HG03060 (cell line): ENCODE measurements at regions not wholly inside any gene's neighbourhood (a gene's known extent, or its start where the extent isn't known, plus 50 kb on each side); places are given as distances from the start of the nearest gene placed in this dataset.
A peak's percentile ranks its signal among the peaks of the same experiment; 100 is the strongest.
"Not testable (repeated sequence)": the region's sequence is repeated elsewhere in the genome, so short reads cannot be mapped to it uniquely, and the experiment has no call there.

Source experiments
- ATAC-seq: cut with Tn5 transposase; IDR thresholded peaks from one replicate; pipeline ENCODE4 v1.9.1; 2021; ENCODE audit warnings: low read depth, moderate number of reproducible peaks; ENCODE audit not compliant: unreplicated experiment

DNA sequence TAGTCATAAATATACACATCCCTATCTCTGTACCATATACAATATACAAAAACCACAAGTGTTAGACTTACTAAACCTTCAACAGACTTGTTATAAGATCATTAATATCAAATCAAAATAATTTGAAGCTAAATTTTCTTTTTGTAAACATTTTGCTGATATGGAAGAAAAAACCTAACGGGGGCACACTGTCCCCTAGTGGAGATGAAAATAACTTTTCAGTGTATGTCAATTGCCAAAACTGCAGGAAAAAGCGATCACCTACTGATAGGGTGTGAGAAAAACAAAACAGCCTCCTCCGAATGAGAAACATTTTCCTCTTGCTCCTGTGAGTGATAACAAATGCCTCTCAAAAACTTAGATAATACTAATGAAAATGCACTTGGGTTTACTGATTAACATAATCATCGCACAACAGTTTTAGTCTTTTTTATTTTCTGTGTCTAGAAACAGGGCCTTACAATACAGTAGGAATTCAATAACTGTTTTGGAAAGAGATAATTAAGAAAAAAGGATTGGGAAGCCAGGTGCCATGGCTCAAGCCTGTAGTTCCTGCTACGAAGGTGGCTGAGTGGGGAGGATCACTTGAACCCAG is 322.7 kb downstream of the CRPPA start:
- no peak for ATAC-seq

DNA sequence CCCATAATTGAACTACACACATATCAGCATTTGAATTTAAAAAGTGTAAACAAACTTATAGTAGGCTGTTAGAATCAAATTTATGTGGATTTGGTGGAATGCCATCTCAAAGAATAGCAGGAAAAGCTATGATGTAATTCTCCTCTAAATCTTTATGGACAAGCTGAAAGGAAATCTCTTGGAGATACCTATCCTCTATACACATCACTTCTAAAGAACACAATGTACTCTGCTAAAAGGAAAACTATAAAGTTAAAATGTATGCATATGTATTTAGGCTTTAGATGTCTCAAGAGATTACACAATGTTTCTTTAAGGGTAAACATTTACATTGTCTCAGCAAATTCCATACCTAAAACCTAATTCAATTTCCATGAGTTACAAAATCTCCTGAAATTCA is 323.3 kb downstream of the CRPPA start:
- ATAC-seq = no peak

DNA sequence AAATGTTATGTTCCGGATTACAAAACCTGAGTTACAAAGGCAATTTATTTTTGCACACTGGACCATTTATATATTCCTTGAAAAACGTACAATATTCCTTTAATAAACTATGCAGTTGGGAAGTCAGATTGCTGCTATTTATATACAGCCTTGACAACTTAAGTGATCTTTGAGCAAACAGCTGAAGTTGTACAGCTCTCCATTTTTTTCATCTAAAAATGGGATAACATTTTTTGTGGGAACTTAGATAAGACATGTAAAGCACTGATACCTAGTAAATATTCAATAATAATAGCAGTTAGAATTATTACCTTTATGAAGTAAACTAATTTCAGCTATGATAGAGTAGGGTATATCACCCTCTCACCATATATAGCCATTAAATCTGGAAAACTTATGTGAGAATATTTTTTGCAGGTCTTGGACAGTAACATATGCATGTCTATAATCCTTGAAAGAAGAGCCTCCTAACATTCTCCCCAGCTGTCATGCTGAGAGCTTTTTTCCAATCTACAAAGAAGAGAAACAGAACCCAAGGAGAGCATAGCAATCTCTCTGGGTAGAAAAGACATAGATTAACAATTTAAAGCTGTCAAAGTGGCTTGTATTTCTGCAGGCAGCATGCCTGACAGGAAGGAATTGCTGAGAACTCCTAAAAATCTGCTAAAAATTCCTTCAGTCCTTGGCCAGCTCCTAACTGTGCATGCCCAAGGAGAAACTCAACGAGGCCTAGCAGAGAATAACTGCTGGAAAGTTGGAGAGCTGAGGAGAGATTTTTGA is 326.0 kb downstream of the CRPPA start:
- ATAC-seq = no peak

GRCh38 chr7:16094651-16095050 is 326.7 kb downstream of the CRPPA start:
- ATAC-seq = no peak

GRCh38 chr7:16092711-16093110 is 328.6 kb downstream of the CRPPA start:
- no peak for ATAC-seq

DNA sequence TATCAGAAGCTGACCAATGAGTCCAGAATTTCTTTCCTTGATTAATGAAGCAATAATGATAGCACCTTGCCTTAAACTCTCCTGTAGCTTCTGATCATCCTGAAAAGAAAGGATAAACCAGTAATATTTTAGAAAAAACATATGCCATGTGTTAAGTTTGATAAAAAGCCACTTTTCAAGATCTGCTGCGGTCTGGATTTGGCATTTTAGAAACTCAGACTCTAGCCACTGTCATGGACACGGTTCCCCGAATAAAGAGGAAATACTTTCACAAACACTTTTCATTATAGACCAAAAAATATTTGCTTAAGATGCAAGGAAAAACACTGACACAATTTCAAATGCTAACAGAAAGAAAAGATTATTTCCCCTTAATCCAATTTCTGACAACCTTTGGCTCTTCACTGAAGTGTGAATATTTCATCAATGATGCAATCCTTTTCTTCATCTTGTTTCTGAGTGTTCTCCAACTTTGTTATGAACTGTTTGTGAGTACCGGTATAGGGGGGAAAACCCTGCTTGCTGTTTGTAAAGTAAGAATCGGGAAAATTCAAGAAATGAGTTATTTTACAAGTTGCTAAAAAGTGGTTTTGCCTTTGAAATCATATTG is 329.5 kb downstream of the CRPPA start:
- ATAC-seq = no peak

- ATAC-seq = no peak
Measured at GRCh38 chr7:16089801-16090200, 331.5 kb downstream of the CRPPA start.

GRCh38 chr7:16089191-16089590 is 332.1 kb downstream of the CRPPA start:
- no peak for ATAC-seq

DNA sequence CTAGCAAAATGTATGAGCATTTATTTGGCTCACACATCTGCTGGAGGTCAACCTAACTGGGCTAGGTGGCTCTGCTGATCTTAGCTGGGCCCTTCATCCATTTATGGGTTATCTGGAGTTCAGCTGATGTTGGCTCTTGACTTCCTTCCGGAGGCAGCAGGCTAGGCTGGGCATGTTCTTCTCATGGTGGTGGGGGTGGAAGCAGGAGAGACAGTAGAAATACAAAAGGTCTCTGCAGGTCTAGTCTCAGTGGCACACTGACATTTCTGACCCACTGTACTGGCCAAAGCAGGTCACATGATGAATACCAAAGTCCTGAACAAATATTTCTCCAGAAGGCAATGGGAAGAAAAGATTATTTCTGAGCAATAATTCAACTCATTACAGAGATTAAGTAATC is 334.6 kb downstream of the CRPPA start:
- ATAC-seq = no peak

- ATAC-seq = not testable (repeated sequence)
Measured at GRCh38 chr7:16085780-16086179, 335.6 kb downstream of the CRPPA start.

GRCh38 chr7:16084875-16085274 is 336.5 kb downstream of the CRPPA start:
- no peak for ATAC-seq

DNA sequence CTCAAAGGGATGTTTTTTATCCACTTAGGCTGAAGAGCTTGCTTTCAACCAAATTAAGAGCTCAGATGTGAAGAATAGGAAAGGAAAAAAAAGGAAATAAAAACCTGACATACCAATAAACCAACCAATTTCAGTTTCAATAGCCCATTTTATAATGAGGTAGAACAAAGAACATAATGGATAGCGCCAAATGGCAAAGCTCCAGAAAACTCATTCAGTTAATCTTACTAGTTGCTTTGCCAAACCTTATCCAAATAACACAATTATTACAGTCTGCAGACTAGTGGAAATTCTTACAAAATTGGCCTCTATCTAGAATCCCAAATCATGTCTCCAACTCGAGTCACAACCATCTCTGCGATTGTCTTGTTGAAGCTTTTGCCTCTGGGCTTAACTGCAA is 337.0 kb downstream of the CRPPA start:
- no peak for ATAC-seq

- ATAC-seq = no peak
Measured at GRCh38 chr7:16083931-16084330, 337.4 kb downstream of the CRPPA start.

GRCh38 chr7:16080131-16080530 is 341.2 kb downstream of the CRPPA start:
- no peak for ATAC-seq

- no peak for ATAC-seq
Measured at GRCh38 chr7:16079723-16080122, 341.6 kb downstream of the CRPPA start.

DNA sequence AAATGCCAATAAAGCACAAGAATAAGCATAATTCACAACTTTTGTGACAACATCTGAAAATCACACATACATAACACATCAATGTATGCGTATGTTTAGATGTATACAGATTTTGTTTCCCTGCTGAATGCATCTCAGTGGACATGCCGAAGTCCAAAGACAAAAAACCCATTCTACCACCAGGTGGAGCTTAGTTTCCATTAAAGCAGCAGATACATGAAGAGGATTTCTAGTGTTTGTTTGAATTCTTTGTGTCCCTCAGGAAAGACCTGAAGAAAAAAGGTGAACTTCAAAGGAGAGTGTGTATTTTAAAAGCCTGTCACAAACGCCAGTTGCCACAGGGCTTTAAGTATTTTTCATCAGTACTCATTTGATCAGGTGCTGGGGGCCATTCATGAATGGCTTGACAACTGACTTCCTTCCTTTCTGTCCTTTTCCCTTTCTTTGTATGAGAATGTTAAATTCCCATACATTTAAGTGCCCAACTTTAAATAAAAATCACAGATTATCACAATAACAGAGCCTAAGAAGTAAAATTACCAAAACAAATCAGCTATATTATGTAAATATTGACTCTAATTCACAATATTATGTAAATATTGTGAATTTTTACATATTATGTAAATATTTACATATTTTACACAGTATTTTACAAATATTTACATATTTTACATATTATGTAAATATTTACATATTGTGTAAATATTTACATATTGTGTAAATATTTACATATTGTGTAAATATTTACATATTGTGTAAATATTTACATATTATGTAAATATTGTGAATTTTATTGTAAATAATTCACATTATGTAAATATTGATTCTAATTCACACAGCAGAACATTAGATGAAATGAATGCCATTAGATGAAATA is 343.0 kb downstream of the CRPPA start:
- ATAC-seq = peak; percentile 55

- ATAC-seq = peak; percentile 53
Measured at GRCh38 chr7:16071246-16071857, 350.0 kb downstream of the CRPPA start.

DNA sequence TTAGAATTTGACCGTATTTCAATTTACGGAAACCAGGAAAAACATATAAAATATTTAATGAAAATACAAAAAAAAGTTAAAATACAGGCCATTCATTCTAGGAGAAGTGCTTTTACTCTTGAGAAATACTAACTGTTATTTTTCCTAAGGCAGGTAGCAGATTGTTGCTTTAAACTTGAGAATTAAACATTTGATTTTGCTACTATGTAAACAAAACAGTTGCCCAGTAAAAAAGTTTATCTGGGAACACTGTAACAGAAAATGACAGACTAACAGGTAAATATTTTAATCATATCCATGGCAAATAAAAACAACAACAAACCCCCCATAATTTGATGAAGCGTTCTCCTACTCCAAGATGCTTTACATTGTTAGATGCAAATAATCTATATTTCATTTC is 350.5 kb downstream of the CRPPA start:
- no peak for ATAC-seq

DNA sequence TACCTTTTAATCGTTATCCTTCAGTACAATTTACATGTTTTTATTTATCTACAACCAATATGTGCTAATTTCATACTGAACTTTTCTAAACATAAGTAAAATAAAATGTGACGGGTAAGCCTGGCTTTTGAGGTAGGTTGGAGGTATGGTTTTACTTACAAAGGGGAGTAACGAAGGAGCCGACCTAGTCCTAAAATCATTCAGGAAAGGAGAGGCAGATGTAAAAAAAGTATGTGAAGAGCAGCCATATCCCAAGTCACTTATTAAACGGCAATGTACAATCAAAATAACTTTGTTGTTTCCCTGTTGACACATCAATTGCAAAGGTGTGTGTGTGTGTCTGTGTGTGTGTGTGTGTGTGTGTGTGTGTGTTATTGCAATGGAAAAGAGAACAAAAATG is 351.3 kb downstream of the CRPPA start:
- ATAC-seq = no peak

GRCh38 chr7:16068183-16068582 is 353.2 kb downstream of the CRPPA start:
- no peak for ATAC-seq

DNA sequence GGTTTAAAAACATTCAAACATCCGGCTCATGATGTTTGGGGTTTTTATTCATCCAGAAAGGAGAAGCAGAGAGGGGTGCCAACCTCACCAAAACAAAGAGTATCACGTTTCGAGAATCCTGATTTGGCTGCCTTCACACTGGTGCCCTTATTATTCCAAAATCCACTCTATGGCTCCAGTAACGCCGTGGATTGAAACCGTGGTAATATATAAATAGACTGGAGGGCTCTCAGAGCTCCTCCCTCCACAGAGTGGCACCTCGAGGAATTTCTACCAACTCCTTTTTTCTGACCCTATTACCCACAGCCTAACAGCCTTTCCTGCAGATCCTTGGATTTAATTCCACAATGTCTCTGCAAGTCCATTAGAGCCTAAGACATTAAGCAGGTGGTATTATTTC is 353.6 kb downstream of the CRPPA start:
- ATAC-seq = no peak
